Small intestine (tissue), 7 donors: ENCODE measurements at regions not wholly inside any gene's neighbourhood (a gene's known extent, or its start where the extent isn't known, plus 50 kb on each side); places are given as distances from the start of the nearest gene placed in this dataset.

Experiments
- DNase-seq, 2 donors: peaks; one replicate each; pipeline versions ENCODE4 v3.0.0 to v3.0.0-alpha.2; 2013
- FAIRE-seq: peaks from 2 replicates; lab custom pipeline; 2012; peaks lifted over from hg19 to GRCh38; lab: Jason Lieb, UNC
- H3K27ac ChIP-seq, 3 donors: one replicate each; pipeline ENCODE4 v1.5.1; 2013; ENCODE audit warnings: low read length in 2 of 3, mild to moderate bottlenecking in 2 of 3, control low read depth in 1 of 3, inconsistent platforms in 1 of 3, low read depth in 1 of 3, moderate library complexity in 1 of 3
- H3K27me3 ChIP-seq, 3 donors: one replicate each; pipeline ENCODE4 v1.6.1; 2013; ENCODE audit warnings: low read length in 3 of 3, inconsistent platforms in 1 of 3; ENCODE audit not compliant: control insufficient read depth in 3 of 3, insufficient read depth in 3 of 3
- H3K36me3 ChIP-seq, 3 donors: one replicate each; pipeline ENCODE4 v1.6.1; 2013; ENCODE audit warnings: low read length in 3 of 3, inconsistent platforms in 1 of 3, low read depth in 1 of 3, mild to moderate bottlenecking in 1 of 3, moderate library complexity in 1 of 3; ENCODE audit not compliant: control insufficient read depth in 3 of 3, insufficient read depth in 2 of 3
- H3K4me1 ChIP-seq, 3 donors: one replicate each; pipeline ENCODE4 v1.6.1; 2013; ENCODE audit warnings: low read length in 2 of 3, inconsistent platforms in 1 of 3, low read depth in 1 of 3, mild to moderate bottlenecking in 1 of 3, moderate library complexity in 1 of 3; ENCODE audit not compliant: control insufficient read depth in 3 of 3, insufficient read depth in 2 of 3
- H3K4me3 ChIP-seq, 3 donors: one replicate each; pipeline ENCODE4 v1.5.1; 2013; ENCODE audit warnings: low read length in 3 of 3, control low read depth in 1 of 3, inconsistent platforms in 1 of 3, low read depth in 1 of 3, mild to moderate bottlenecking in 1 of 3, moderate library complexity in 1 of 3
- H3K9me3 ChIP-seq, 2 donors: one replicate each; pipeline ENCODE4 v1.6.1; 2013; ENCODE audit warnings: low read depth in 1 of 2, low read length in 1 of 2; ENCODE audit not compliant: control insufficient read depth in 2 of 2, insufficient read depth in 1 of 2
- WGBS, 3 donors: extraction: QIAGEN DNeasy Blood & Tissue Kit; methylation state at CpG; one replicate each; pipeline ENCODE4 v1.1.7; 2013; 5-methylcytosine and 5-hydroxymethylcytosine counted together
- donor health status: healthy with polysubstance abuse.
- donor health status: control.
- donor health status: control.
- donor health status: Bipolar disorder and iron deficiency.
- donor health status: healthy.

- Histone ChIP-seq H3K9me3 (no peaks in the 10 kb centered on the region), H3K4me1 (peaks cover 0 to 5% (median 0%) of the 10 kb centered on the region in 3 donors), H3K36me3 (no peaks in the 10 kb centered on the region), H3K4me3 (no peak overlapping the region), H3K27ac (no peak overlapping the region), H3K27me3 (no peaks in the 10 kb centered on the region)
- DNase-seq: no peak
- no peak for FAIRE-seq
- WGBS, 3 donors: 76 to 84% (median 80%) methylated on average over 5 of the region's 5 CpGs
Observed at GRCh38 chr5:67262206-67262605, 65.6 kb upstream of the CD180 start.

GRCh38 chr5:67259548-67260215 lies 63.1 kb upstream of the CD180 start:
- 89 to 94% (median 91%) methylated on average over 5 of the region's 5 CpGs for WGBS, 3 donors
- no peak overlapping the region for H3K4me3 ChIP-seq
- H3K9me3 ChIP-seq: no peaks in the 10 kb centered on the region
- no peaks in the 10 kb centered on the region for H3K4me1 ChIP-seq
- no peak overlapping the region for H3K27ac ChIP-seq
- H3K27me3 ChIP-seq: no peaks in the 10 kb centered on the region
- no peaks in the 10 kb centered on the region for H3K36me3 ChIP-seq
- FAIRE-seq (no peak), DNase-seq (no peak)

GRCh38 chr5:67257500-67257899 lies 60.9 kb upstream of the CD180 start:
- Histone ChIP-seq H3K4me3 (no peak overlapping the region), H3K4me1 (no peaks in the 10 kb centered on the region), H3K27ac (peak overlapping the region in 1 of 3 donors; percentile 25), H3K9me3 (peaks cover 0 to 4% of the 10 kb centered on the region in 2 donors), H3K27me3 (no peaks in the 10 kb centered on the region), H3K36me3 (no peaks in the 10 kb centered on the region)
- no peak for FAIRE-seq
- peak; percentile 19 to 53 for DNase-seq
- 85 to 89% (median 89%) methylated on average over 2 of the region's 2 CpGs for WGBS, 3 donors

- no peaks in the 10 kb centered on the region for H3K4me1 ChIP-seq
- H3K27ac ChIP-seq: peak overlapping the region in 2 of 3 donors; percentile 25 to 55
- 20 to 62% (median 46%) methylated on average over 1 of the region's 1 CpG for WGBS, 3 donors
- H3K36me3 ChIP-seq: no peaks in the 10 kb centered on the region
- no peaks in the 10 kb centered on the region for H3K27me3 ChIP-seq
- DNase-seq: peak; percentile 64 to 76
- H3K9me3 ChIP-seq: peaks cover 0 to 7% of the 10 kb centered on the region in 2 donors
- H3K4me3 ChIP-seq: no peak overlapping the region
- no peak for FAIRE-seq
Observed at GRCh38 chr5:67257077-67257476, 60.5 kb upstream of the CD180 start.

GRCh38 chr5:67255881-67256280 lies 59.3 kb upstream of the CD180 start:
- no peak overlapping the region for H3K27ac ChIP-seq
- peaks cover 0 to 8% of the 10 kb centered on the region in 2 donors for H3K9me3 ChIP-seq
- FAIRE-seq (no peak), DNase-seq (no peak)
- WGBS, 3 donors: 93 to 97% (median 93%) methylated on average over 1 of the region's 1 CpG
- no peaks in the 10 kb centered on the region for H3K27me3 ChIP-seq
- no peaks in the 10 kb centered on the region for H3K36me3 ChIP-seq
- no peaks in the 10 kb centered on the region for H3K4me1 ChIP-seq
- no peak overlapping the region for H3K4me3 ChIP-seq

GRCh38 chr5:67253911-67254310 lies 57.3 kb upstream of the CD180 start:
- no peaks in the 10 kb centered on the region for H3K4me1 ChIP-seq
- H3K27me3 ChIP-seq: no peaks in the 10 kb centered on the region
- no peak overlapping the region for H3K4me3 ChIP-seq
- H3K9me3 ChIP-seq: peaks cover 0 to 8% of the 10 kb centered on the region in 2 donors
- WGBS, 3 donors: 84 to 93% (median 86%) methylated on average over 2 of the region's 2 CpGs
- no peak for DNase-seq
- H3K27ac ChIP-seq: no peak overlapping the region
- no peaks in the 10 kb centered on the region for H3K36me3 ChIP-seq
- no peak for FAIRE-seq

GRCh38 chr5:67249590-67249895 lies 52.9 kb upstream of the CD180 start:
- Histone ChIP-seq H3K4me3 (no peak overlapping the region), H3K27me3 (no peaks in the 10 kb centered on the region), H3K4me1 (peaks cover 0 to 4% (median 0%) of the 10 kb centered on the region in 3 donors), H3K9me3 (peaks cover 0 to 8% of the 10 kb centered on the region in 2 donors), H3K36me3 (no peaks in the 10 kb centered on the region), H3K27ac (no peak overlapping the region)
- DNase-seq (no peak), FAIRE-seq (no peak)
- 52 to 79% (median 76%) methylated on average over 3 of the region's 3 CpGs for WGBS, 3 donors

- H3K27ac ChIP-seq: peak overlapping the region in 1 of 3 donors; percentile 20
- WGBS, 3 donors: 55 to 78% (median 73%) methylated on average over 5 of the region's 5 CpGs
- no peak for FAIRE-seq
Observed at GRCh38 chr5:67248703-67249589, 52.3 kb upstream of the CD180 start.

More at GRCh38 chr5:67248703-67249589, 52.3 kb upstream of the CD180 start:
- DNase-seq: peak in 1 of 2 donors; percentile 31
- Histone ChIP-seq H3K4me3 (no peak overlapping the region), H3K4me1 (peaks cover 0 to 4% (median 0%) of the 10 kb centered on the region in 3 donors), H3K27me3 (no peaks in the 10 kb centered on the region), H3K9me3 (peaks cover 0 to 8% of the 10 kb centered on the region in 2 donors), H3K36me3 (no peaks in the 10 kb centered on the region)
